Activated CD4-positive, alpha-beta T cell treated with anti-CD3 and anti-CD28 coated beads, Interleukin-2, amount 10 ng/mL, durations not matched to agents 24 days and 14 days (primary cell): ENCODE measurements at regions not wholly inside any gene's neighbourhood (a gene's known extent, or its start where the extent isn't known, plus 50 kb on each side); places are given as distances from the start of the nearest gene placed in this dataset.
A peak's percentile ranks its signal among the peaks of the same experiment; 100 is the strongest.

Source experiments
- DNase-seq: peaks from one replicate; pipeline ENCODE4 v3.0.0; 2022
- H3K27ac Mint-ChIP-seq: one replicate; pipeline ENCODE4 v1.8.0; 2022; ENCODE audit warnings: mild to moderate bottlenecking, mixed read lengths
- H3K27me3 Mint-ChIP-seq: one replicate; pipeline ENCODE4 v1.8.0; 2022; ENCODE audit warnings: mixed read lengths
- H3K36me3 Mint-ChIP-seq: one replicate; pipeline ENCODE4 v1.8.0; 2022; ENCODE audit warnings: low read depth, mild to moderate bottlenecking, mixed read lengths
- H3K4me1 Mint-ChIP-seq: one replicate; pipeline ENCODE4 v1.8.0; 2021; ENCODE audit warnings: mixed read lengths
- H3K4me3 Mint-ChIP-seq: one replicate; pipeline ENCODE4 v1.8.0; 2022; ENCODE audit warnings: mild to moderate bottlenecking, moderate library complexity, mixed read lengths
- H3K9me3 Mint-ChIP-seq: one replicate; pipeline ENCODE4 v1.8.0; 2021; ENCODE audit warnings: mixed read lengths
- intact Hi-C: fragments of 100-400 bp; cut with micrococcal nuclease; formaldehyde crosslinking; loops from one replicate; pipeline ENCODE4 v1.15.1; 2023

GRCh38 chr10:80908611-80909010, 370.9 kb downstream of the SH2D4B start:
- no peaks in the 10 kb centered on the region for H3K9me3 Mint-ChIP-seq
- H3K27ac Mint-ChIP-seq, result no peak overlapping the region

GRCh38 chr10:80909254-80909653, 371.6 kb downstream of the SH2D4B start:
- H3K4me3 Mint-ChIP-seq, result no peak overlapping the region
- H3K27ac Mint-ChIP-seq, result no peak overlapping the region
- intact Hi-C loops, result no loop called here
- H3K36me3 Mint-ChIP-seq, result no peaks in the 10 kb centered on the region
- no peaks in the 10 kb centered on the region for H3K4me1 Mint-ChIP-seq
- DNase-seq, result no peak
- no peaks in the 10 kb centered on the region for H3K9me3 Mint-ChIP-seq
- H3K27me3 Mint-ChIP-seq, result no peaks in the 10 kb centered on the region

More at GRCh38 chr10:80908611-80909010, 370.9 kb downstream of the SH2D4B start:
- intact Hi-C loops, result no loop called here
- Mint-ChIP-seq H3K36me3 (no peaks in the 10 kb centered on the region), H3K4me1 (no peaks in the 10 kb centered on the region), H3K27me3 (no peaks in the 10 kb centered on the region), H3K4me3 (no peak overlapping the region)
- no peak for DNase-seq

- H3K36me3 Mint-ChIP-seq, result no peaks in the 10 kb centered on the region
- no peaks in the 10 kb centered on the region for H3K4me1 Mint-ChIP-seq
- intact Hi-C loops, result no loop called here
- no peaks in the 10 kb centered on the region for H3K9me3 Mint-ChIP-seq
- H3K4me3 Mint-ChIP-seq, result no peak overlapping the region
- DNase-seq, result no peak
- no peak overlapping the region for H3K27ac Mint-ChIP-seq
- peaks cover 2% of the 10 kb centered on the region for H3K27me3 Mint-ChIP-seq
Measured at GRCh38 chr10:80917636-80918035, 379.9 kb downstream of the SH2D4B start.

GRCh38 chr10:80921032-80921431, 383.3 kb downstream of the SH2D4B start:
- no peak overlapping the region for H3K4me3 Mint-ChIP-seq
- peaks cover 2% of the 10 kb centered on the region for H3K27me3 Mint-ChIP-seq
- intact Hi-C loops, result loop anchor here (5.0 to 10.0 kb wide), 2 partner anchors 386 to 479 kb away; partner anchors contain the start of gene SH2D4B
- no peaks in the 10 kb centered on the region for H3K4me1 Mint-ChIP-seq
- no peaks in the 10 kb centered on the region for H3K36me3 Mint-ChIP-seq
- no peak overlapping the region for H3K27ac Mint-ChIP-seq
- no peak for DNase-seq
- no peaks in the 10 kb centered on the region for H3K9me3 Mint-ChIP-seq

- H3K4me3 Mint-ChIP-seq, result no peak overlapping the region
- no peaks in the 10 kb centered on the region for H3K36me3 Mint-ChIP-seq
- H3K27ac Mint-ChIP-seq, result no peak overlapping the region
- H3K27me3 Mint-ChIP-seq, result peaks cover 10% of the 10 kb centered on the region
- intact Hi-C loops, result loop anchor here (1.0 to 10.0 kb wide), 4 partner anchors 225 to 542 kb away; partner anchors contain the start of gene SH2D4B
- DNase-seq, result peak; percentile 70
- no peaks in the 10 kb centered on the region for H3K9me3 Mint-ChIP-seq
- no peaks in the 10 kb centered on the region for H3K4me1 Mint-ChIP-seq
Measured at GRCh38 chr10:80924063-80924952, 386.6 kb downstream of the SH2D4B start.

GRCh38 chr10:80927419-80928078, 389.8 kb downstream of the SH2D4B start:
- no peak overlapping the region for H3K4me3 Mint-ChIP-seq
- intact Hi-C loops, result loop anchor here (10.0 kb wide), 1 partner anchor 393 kb away; the partner anchor contains the start of gene SH2D4B

GRCh38 chr10:80938903-80939302, 401.2 kb downstream of the SH2D4B start:
- Mint-ChIP-seq H3K4me1 (no peaks in the 10 kb centered on the region), H3K27me3 (peaks cover 11% of the 10 kb centered on the region), H3K4me3 (no peak overlapping the region), H3K27ac (no peak overlapping the region), H3K36me3 (no peaks in the 10 kb centered on the region), H3K9me3 (no peaks in the 10 kb centered on the region)
- no peak for DNase-seq
- intact Hi-C loops, result no loop called here

More at GRCh38 chr10:80927419-80928078, 389.8 kb downstream of the SH2D4B start:
- Mint-ChIP-seq H3K27ac (no peak overlapping the region), H3K27me3 (peaks cover 10% of the 10 kb centered on the region), H3K4me1 (no peaks in the 10 kb centered on the region), H3K9me3 (no peaks in the 10 kb centered on the region), H3K36me3 (no peaks in the 10 kb centered on the region)
- DNase-seq, result no peak

- no peak overlapping the region for H3K27ac Mint-ChIP-seq
- H3K36me3 Mint-ChIP-seq, result no peaks in the 10 kb centered on the region
- H3K4me1 Mint-ChIP-seq, result no peaks in the 10 kb centered on the region
- H3K9me3 Mint-ChIP-seq, result no peaks in the 10 kb centered on the region
- H3K27me3 Mint-ChIP-seq, result peaks cover 6% of the 10 kb centered on the region
- no peak for DNase-seq
- H3K4me3 Mint-ChIP-seq, result no peak overlapping the region
- intact Hi-C loops, result no loop called here
Measured at GRCh38 chr10:80945264-80945880, 407.7 kb downstream of the SH2D4B start.

GRCh38 chr10:80946073-80946472, 408.4 kb downstream of the SH2D4B start:
- no peak for DNase-seq
- H3K4me1 Mint-ChIP-seq, result no peaks in the 10 kb centered on the region
- intact Hi-C loops, result no loop called here
- peaks cover 5% of the 10 kb centered on the region for H3K27me3 Mint-ChIP-seq
- H3K4me3 Mint-ChIP-seq, result no peak overlapping the region
- H3K36me3 Mint-ChIP-seq, result no peaks in the 10 kb centered on the region
- H3K9me3 Mint-ChIP-seq, result no peaks in the 10 kb centered on the region
- no peak overlapping the region for H3K27ac Mint-ChIP-seq

GRCh38 chr10:80946957-80947726, 409.4 kb downstream of the SH2D4B start:
- no peaks in the 10 kb centered on the region for H3K4me1 Mint-ChIP-seq
- intact Hi-C loops, result no loop called here
- DNase-seq, result no peak
- no peaks in the 10 kb centered on the region for H3K36me3 Mint-ChIP-seq
- no peak overlapping the region for H3K4me3 Mint-ChIP-seq
- H3K9me3 Mint-ChIP-seq, result no peaks in the 10 kb centered on the region
- no peak overlapping the region for H3K27ac Mint-ChIP-seq
- peaks cover 5% of the 10 kb centered on the region for H3K27me3 Mint-ChIP-seq

- intact Hi-C loops, result no loop called here
Measured at GRCh38 chr10:80949785-80950184, 412.1 kb downstream of the SH2D4B start.

GRCh38 chr10:80952436-80952835, 414.7 kb downstream of the SH2D4B start:
- intact Hi-C loops, result no loop called here
- no peak overlapping the region for H3K4me3 Mint-ChIP-seq
- no peak overlapping the region for H3K27ac Mint-ChIP-seq
- H3K4me1 Mint-ChIP-seq, result no peaks in the 10 kb centered on the region
- H3K27me3 Mint-ChIP-seq, result no peaks in the 10 kb centered on the region
- H3K36me3 Mint-ChIP-seq, result no peaks in the 10 kb centered on the region
- H3K9me3 Mint-ChIP-seq, result no peaks in the 10 kb centered on the region
- no peak for DNase-seq

More at GRCh38 chr10:80949785-80950184, 412.1 kb downstream of the SH2D4B start:
- H3K27me3 Mint-ChIP-seq, result peaks cover 5% of the 10 kb centered on the region
- no peak overlapping the region for H3K4me3 Mint-ChIP-seq
- H3K4me1 Mint-ChIP-seq, result no peaks in the 10 kb centered on the region
- H3K36me3 Mint-ChIP-seq, result no peaks in the 10 kb centered on the region
- DNase-seq, result no peak
- no peak overlapping the region for H3K27ac Mint-ChIP-seq
- H3K9me3 Mint-ChIP-seq, result no peaks in the 10 kb centered on the region

GRCh38 chr10:80957161-80957560, 419.5 kb downstream of the SH2D4B start:
- Mint-ChIP-seq H3K36me3 (no peaks in the 10 kb centered on the region), H3K4me1 (no peaks in the 10 kb centered on the region), H3K9me3 (no peaks in the 10 kb centered on the region), H3K4me3 (no peak overlapping the region), H3K27ac (no peak overlapping the region), H3K27me3 (no peaks in the 10 kb centered on the region)
- DNase-seq, result no peak
- intact Hi-C loops, result no loop called here
